ENCODE measurements at regions not wholly inside any gene's neighbourhood (a gene's known extent, or its start where the extent isn't known, plus 50 kb on each side); places are given as distances from the start of the nearest gene placed in this dataset.

DNA sequence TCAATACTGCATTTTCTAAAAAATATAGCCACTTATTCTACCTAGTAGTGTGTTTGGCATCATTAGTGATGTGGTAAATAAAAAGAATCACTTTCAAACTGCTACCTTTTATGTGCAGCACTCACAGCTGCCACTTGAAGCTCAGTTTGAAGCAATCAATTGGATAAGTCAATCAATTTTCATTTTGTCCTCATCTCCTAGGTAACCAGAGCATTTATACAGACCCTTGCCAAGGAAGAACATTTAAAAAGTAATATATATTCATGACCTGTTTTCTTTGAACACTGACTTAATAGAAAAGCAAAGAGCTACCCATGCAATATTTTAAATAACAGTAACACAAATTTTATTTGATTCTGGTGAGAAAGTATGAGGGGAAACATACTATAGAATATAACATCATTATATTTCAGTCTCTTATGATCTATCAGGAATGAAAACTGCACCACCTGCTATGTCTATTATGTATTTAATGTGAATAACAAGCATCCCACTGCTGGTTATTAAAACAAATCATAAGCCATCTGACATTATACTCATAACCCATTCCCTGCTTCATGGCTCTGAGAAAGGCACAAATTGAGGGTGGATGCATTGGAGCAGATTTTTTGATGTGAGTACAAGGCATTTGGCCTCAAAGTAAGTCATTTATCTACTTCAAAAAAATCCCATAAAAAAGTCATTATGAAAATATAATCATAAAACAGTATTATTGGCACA lies 168.4 kb upstream of the C21orf91 start:
- DNase-seq (ENCODE audit: extremely low read depth in 1 of 2, low read depth in 1 of 2): no peak

DNA sequence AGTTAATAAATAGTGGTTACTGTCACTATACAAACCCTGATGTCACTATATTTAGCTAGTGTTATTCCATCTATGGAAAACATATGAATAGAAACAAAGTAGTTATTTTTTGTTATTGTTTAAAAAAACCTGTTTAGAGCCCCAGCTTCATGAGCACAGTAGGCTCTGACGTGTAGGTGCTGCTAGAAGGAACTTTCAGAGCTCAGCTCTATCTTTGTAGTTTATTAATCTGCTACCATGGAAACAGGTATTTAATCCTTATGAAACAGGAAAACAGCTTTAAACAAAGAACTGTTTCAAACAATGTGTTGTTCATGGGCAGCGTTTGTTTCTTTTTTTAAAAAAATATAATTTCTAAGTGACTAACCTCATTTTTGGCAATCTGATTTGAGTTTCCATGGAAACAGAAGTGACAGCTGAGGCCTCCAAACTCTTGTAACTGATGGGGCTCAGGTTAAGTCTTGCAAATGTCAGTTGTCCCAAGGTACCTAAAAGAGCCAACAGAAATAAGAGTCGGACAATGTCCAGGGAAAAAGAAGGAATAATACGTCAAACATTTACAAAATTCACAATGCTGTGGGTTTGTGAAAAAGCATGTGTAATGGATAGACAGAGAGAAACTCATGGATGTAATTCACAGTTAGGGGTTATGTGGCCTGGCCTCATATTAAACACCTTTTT lies 162.0 kb upstream of the C21orf91 start:
- no peak for DNase-seq (ENCODE audit: extremely low read depth in 1 of 2, low read depth in 1 of 2)

DNA sequence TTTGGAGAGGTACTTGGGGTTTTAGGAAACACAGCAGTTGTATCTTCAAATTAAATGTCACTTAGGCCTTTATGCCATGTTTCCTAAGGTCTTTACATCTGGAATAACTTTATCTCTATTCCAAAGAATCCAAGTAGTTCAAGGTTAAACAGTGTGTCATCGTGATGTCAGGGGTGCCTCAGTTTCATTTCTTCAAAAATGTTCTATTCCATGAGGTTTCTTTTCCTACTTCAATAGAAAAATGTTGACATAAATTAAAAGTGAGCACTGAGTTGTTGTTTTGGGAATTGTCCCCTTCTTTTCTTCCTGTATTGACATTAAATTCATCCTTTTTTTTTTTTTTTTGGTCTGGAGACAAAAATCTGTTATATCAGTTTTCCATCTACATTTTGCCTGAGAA lies 160.6 kb upstream of the C21orf91 start:
- no peak for DNase-seq (ENCODE audit: extremely low read depth in 1 of 2, low read depth in 1 of 2)

DNA sequence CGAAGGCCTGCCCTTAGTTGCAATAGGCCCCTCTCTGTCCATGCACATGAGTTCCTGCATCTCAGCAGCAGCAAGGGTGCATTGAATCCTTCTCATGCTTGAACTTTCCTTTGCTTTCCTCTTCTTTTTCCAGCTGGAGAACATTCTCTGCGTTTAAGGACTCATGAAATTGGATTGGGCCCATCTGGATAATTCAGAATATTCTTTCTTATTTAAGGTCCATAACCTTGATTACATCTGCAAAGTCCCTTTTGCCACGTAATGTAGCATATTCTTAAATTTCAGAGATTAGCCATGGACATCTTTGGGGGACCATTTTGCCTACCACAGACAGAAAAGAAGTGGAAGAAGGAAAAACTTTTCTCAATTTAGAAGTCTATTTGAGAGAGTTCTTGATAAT lies 159.7 kb upstream of the C21orf91 start:
- no peak for DNase-seq (ENCODE audit: extremely low read depth in 1 of 2, low read depth in 1 of 2)

DNA sequence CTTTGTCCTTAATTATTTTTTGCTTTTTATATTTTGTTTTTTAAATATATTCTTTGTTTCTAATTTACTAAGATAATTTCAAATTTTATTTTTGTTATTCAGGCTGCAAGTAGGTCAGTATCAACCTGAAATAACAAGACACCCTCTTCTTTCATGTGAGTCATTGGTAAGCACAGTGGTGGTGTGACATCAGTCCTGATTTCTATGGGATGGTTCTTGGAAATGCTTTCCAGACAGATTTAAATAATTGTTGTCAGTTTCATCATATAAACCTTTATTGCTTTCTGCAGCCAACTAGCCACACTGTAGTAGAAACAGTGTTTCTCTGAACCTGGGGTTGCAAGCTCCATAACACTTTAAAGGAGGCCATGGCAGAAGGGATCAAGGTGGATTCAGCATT lies 157.5 kb upstream of the C21orf91 start:
- no peak for DNase-seq (ENCODE audit: extremely low read depth in 1 of 2, low read depth in 1 of 2)

DNA sequence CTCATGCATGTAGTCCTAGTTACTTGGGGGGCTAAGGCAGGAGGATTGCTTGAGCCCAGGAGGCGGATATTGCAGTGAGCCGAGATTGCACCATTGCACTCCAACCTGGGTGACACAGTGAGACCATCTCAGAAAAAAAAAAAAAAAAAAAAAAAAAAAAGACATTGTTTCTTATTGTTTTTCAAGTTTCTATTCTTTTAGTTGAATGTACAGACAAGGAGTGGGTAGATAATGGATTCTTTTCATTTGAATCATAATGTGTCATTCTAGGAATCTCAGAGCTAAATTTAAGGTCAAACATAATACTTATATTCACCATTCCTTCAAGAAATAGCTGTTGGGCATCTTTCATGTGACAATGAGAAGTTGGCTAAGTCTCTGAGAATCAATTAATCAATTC lies 157.0 kb upstream of the C21orf91 start:
- DNase-seq (ENCODE audit: extremely low read depth in 1 of 2, low read depth in 1 of 2): no peak

DNA sequence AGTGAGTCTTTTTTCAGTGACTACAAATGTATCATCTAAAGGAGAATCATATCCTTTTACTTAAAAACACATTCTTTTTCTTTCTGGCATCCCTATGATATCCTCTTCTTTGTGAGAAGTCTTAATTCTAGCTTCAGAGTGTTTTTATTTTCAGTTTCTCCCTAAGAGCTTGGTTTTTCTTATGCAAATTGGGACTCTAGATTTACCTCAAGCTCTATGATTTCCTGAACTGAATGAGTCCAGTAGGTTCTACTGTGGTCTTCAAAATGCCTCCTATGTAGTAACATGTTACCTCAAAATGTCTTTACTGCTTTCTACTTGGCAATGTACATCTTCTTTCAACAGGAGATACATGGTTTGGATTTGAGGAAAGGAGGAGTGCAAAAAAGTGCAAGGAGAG lies 148.2 kb upstream of the C21orf91 start:
- DNase-seq (ENCODE audit: extremely low read depth in 1 of 2, low read depth in 1 of 2): no peak

DNA sequence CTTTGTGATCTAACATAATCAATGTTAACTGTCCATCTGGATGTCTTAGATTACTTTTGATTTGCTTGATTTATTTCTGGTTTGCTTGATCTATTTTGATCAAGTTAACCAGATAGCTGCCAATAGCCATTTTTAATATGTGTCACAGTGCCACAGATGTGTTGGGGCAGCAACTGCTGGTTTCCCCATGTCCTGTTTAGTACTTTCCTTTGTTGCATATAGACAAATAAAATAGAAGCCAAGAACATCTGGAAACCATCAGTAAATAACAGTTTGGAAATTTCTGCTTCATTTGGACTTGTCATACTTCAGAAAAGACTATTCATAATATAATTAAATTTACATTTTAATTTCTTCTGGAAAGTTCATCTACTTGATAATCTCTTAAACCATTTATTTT lies 145.6 kb upstream of the C21orf91 start:
- no peak for DNase-seq (ENCODE audit: extremely low read depth in 1 of 2, low read depth in 1 of 2)

DNA sequence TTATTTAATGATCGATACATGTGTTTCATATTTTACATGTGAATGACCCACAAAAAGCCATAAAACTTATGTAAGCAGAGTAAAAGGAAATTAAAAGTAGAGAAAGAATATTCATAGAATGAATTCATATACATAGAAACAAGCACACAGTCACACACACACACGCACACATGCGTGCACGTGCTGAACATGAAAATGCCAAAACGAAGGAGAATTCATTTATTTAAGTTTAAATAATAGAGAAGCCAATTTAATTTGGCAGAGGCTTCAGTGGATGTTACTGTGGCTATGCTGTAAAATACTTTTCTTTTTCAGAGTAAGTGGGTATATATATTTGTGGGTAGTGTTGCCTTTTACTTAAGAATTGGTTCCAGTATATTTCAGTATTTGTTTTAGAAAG lies 145.0 kb upstream of the C21orf91 start:
- DNase-seq (ENCODE audit: extremely low read depth in 1 of 2, low read depth in 1 of 2): no peak

DNA sequence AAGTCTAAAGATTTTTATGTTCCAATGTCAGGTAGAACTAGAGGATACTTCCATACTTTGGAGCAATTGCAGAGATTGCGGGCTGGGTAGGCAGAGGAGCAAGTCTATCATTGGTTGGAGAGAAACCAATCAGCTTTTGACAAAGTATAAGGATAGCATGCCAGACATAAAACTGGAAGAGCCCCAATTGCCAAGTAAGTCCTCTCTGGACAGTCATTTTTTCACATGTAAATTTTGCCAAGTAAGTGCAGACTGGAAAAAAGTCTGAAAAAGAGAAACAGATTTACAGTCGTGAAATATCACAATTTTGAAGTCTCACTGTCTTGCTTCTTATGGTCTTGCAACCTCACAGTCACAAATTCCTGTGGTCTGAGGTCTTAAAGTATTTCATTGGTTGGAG lies 131.4 kb upstream of the C21orf91 start:
- DNase-seq (ENCODE audit: extremely low read depth in 1 of 2, low read depth in 1 of 2): no peak

DNA sequence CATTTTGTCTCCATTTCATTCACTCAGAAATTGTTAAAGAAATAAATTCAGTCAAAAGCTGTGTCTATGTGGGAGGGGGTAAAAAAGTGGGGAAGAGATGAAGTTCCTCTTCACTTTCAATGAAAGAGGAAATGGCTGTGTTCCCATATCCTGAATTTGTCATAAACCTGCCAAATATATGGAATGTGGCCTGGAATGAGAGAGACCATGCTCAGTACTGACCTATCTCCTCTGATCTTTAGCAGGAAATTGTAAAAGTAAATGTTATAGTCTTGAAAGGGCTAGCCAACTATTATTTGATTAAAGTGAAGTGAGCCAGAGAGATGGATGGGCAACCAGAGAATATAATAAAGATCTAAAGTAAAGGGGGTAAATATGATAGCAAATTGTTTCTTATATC lies 130.3 kb upstream of the C21orf91 start:
- DNase-seq (ENCODE audit: extremely low read depth in 1 of 2, low read depth in 1 of 2): no peak

DNA sequence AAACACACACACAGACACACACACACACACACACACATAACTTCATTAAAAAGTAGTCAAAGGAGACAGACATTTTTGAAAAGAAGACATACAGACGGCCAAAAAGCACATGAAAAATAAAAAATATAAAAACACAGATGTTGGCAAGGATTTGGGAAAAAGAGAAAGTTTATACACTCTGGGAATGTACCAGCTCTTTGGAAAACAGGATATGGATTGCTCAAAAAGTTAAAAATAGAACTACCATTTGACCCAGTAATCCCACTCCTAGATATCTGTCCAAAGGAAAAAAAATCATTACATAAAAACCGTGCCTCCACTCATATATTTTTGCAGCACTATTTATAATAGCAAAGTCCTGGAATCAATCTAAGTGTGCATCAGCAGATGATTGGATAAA lies 128.4 kb upstream of the C21orf91 start:
- no peak for DNase-seq (ENCODE audit: extremely low read depth in 1 of 2, low read depth in 1 of 2)

DNA sequence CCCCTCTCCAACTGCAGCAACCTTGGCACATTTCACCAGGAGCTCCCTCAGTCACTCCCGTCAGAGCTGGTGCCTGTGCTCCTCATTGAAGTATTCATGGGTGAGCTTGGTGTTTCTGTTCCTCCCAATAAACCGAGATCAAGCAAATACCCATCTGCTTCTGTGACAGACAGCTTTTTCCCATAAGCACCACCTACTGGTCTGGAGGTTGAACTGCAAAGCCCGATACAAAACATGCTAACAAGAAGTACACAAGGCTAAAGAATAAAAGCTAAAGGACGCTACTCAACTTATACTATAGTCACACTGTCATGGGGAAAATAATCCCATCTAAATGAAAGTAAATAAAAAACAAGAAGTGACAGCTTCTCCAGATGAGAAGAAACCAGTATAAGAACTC lies 111.9 kb upstream of the C21orf91 start:
- DNase-seq (ENCODE audit: extremely low read depth in 1 of 2, low read depth in 1 of 2): no peak

DNA sequence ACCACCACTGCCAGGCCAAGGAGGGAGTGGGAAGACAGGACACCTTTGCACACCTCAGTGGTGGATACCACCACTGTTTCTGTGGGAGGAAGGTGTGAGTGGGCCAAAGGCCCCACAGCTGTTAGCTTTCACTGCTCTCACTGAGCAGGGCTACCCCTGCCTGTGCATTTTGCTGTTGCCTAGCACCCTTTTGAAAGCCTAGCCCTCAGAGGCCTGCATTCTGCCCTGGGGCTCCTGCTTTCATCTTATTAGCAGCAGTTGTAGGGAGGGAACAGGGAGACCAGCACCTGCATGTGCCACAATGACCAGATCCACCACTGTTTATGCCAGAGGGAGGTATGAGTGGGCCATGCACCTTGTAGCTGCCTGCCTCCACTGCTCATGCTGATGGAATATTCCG lies 110.9 kb upstream of the C21orf91 start:
- DNase-seq (ENCODE audit: extremely low read depth in 1 of 2, low read depth in 1 of 2): no peak

DNA sequence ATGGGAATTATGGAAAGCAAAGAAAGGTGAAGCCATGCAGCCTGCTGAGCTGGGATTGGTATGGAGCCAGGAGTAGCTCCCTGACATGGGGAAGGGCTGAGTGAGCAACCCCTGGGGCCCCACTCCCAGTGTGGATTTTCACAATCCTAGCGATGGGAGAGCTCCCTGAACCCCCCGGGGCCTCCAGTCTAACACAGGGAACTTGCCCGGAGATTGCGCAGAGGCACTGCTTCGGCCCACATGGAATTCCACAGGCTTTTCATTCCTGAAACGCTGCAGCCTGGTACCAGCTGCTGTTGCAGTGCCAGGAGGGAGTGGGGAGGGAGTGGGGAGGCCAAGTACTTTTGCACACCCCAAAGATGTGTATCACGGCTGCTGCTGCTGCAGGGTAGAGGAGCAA lies 110.4 kb upstream of the C21orf91 start:
- no peak for DNase-seq (ENCODE audit: extremely low read depth in 1 of 2, low read depth in 1 of 2)

DNA sequence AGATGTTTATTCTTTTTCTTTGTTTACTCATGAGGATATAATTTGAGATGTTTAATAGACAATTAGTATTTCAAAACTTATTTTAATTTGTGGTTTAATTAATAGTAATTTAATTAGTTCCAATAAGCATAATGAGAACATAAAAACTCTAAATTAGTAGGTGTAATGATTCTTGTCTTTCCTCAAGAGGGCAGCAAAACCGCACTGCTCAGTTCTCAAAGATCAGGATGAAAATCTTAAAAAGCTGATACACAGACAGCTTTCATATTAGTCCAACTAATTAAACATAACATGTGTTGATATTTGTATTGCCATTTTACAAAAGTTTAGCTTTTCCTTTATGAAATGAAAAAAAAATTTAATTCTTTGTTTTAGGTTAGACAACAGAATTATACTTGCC lies 106.7 kb upstream of the C21orf91 start:
- DNase-seq (ENCODE audit: extremely low read depth in 1 of 2, low read depth in 1 of 2): no peak

DNA sequence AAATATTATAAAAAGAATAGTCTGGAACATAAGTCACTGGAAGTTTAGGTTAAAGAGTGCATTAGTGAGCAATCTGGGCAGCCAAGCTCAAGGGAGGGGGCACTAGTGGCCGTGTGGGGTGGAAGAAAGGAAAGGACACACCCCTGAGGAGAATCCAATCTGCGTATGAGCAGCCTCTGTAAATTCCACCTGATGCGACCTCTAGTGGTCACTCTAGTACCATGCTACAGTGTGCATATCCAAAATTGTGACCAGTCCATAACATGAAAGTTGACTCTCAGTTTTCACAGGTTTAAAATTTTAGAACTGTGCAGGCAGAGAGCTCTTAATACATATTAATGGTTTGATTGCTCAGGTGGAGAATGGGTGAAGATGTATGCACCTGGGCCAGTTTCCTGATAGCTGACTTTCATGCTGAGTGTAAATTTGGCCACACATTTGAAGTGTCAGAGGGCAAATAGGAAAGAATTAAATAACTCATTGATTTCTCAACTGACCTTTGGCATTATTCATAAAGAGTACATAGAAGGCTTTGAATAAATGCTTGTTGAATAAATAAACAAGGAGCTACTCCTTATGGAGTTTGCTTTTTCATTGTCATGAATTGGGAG lies 105.9 kb upstream of the C21orf91 start:
- peak in 1 of 2 donors; percentile 18 for DNase-seq (ENCODE audit: extremely low read depth in 1 of 2, low read depth in 1 of 2)

DNA sequence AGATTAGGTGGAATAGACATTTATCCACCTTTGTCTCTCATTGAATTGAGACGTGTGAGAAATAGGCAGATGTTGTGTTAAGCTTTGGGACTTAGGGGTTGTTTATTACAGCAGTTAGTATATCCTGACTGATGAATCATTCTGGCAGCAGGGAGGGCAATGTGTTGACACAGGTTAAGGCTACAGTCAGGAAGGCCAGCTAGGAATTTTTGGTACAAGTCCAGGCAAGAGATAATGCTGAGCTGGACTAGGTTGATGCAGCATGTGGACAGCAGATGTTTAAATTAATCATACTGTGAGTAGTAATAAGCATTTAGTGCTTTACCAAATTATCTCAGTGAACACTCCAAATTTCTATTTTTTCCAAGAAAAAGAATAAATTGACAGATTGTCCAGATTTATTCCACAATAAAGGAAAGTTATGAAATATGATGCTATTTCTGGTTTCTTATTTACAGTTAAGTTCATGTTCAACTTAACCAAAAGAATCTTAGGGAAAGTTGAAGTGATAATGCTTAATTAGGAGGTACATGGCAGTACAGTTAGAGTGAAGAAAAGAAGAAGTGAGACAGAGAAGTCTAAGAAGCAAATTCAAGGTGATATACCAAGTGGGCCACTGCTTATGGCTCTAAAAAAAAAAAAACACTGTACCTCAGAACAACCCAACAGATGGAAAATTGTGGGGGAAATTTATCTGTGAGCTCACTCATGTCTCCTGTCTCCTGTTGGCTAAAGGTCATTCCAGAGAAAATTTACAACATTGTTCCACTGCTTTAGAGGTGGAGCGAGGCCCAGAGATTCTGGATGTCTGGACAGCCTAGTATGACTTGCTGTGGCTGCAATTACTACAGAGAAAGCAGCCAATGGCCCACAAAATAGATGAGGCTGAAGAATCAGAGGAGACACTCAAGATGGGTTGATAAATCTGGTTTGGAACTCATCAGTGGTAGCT lies 102.7 kb upstream of the C21orf91 start:
- DNase-seq (ENCODE audit: extremely low read depth in 1 of 2, low read depth in 1 of 2): no peak

DNA sequence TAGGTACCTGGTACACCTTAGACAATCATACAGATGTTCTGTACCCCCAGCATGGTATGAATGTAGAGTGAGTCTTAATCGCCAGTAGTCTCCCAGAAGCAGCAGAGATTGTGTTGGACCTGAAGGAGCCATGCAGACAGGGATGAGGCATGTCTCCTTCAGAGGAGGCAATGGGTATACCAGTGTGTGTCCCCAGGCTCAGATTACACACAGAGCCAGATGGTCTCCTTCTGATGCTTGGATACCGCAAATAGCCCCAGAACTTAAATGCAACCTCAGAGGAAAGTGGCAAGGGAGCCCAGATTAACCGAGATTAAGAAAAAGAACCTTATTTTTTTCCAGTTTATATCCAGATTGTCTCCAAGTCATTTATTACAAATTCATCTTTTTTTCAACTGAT lies 96.8 kb upstream of the C21orf91 start:
- DNase-seq (ENCODE audit: extremely low read depth in 1 of 2, low read depth in 1 of 2): no peak

DNA sequence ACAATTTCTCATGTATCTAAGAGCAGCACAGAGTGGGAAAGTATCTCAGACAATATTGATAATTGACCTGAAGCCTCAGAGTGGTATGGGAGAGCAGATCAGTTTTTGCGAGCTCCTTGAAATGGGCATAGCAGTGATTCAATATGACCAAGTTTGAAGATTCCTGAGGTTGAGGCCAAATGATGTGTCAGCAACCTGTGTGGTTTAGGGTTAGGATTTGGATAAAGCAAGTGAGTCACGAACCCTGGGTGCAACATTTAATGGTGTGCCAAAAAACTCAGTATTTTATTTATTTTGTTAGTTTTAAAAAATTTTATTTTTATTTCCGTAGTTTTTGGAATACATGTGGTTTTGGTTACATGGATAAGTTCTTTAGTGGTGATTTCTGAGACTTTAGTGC lies 92.5 kb upstream of the C21orf91 start:
- DNase-seq (ENCODE audit: extremely low read depth in 1 of 2, low read depth in 1 of 2): no peak

DNA sequence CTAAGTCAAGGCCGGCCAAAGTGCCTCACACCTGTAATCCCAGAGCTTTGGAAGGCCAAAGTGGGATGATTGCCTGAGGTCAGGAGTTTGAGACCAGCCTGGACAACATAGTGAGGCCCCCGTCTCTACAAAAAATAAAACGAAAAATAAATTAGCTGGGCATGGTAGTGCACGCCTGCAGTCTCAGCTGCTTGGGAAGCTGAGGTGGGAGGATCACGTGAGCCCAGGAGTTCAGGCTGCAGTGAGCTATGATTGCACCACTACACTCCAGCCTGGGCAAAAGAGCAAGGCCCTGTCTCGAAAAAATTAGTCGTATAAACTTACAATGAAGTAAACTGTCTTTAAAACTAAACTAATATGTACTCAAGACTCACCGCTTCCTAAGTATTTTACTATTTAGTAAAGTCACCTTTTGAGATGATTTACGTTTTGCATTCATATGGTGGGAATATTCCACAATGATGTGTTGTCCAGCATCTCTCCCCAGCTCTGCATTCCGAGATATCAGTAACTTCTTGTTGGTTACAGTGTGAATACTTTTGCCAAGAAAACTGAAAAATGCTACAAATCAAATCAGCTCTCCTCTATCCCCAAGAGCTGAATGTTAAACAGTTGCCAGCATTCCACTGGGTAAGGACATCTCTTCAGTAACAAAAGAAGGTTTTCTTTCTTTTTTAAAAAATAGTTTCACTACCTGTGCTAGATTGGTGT lies 84.9 kb upstream of the C21orf91 start:
- no peak for DNase-seq (ENCODE audit: extremely low read depth in 1 of 2, low read depth in 1 of 2)

Measured in stimulated activated CD8-positive, alpha-beta memory T cell treated with anti-CD3 and anti-CD28 coated beads, Interleukin-7, amount 100 ng/mL, for 48 hours (primary cell).